ENCODE measurements at regions not wholly inside any gene's neighbourhood (a gene's known extent, or its start where the extent isn't known, plus 50 kb on each side); places are given as distances from the start of the nearest gene placed in this dataset.

GRCh38 chr7:22066522-22066921, 120.8 kb upstream of the CDCA7L start:
- Mint-ChIP-seq H3K27ac (no peak overlapping the region), H3K4me1 (no peaks in the 10 kb centered on the region)

DNA sequence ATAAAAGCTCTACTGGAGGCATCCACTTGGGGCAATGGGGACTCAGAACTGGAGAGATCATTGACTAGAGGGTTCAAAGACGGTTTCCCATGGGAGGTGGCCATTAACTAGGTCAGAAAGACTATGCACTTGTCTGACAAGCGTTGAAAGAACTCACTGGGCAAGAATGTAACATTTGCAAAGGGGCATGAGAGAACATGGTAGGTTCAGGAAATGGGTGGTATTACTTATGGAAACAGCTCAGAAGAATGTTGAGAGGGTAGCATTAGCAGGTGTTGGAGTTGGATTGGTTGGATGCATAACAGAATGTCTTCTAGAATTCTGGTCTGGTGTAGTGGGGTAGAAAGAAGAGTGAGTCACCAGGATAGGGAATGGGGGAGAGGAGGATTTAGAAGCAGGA, 119.1 kb upstream of the CDCA7L start:
- Mint-ChIP-seq H3K36me3 (ENCODE audit: low read depth) (no peaks in the 10 kb centered on the region), H3K4me1 (no peaks in the 10 kb centered on the region), H3K9me3 (no peaks in the 10 kb centered on the region), H3K27ac (no peak overlapping the region), H3K4me3 (no peak overlapping the region), H3K27me3 (ENCODE audit: low read depth) (no peaks in the 10 kb centered on the region)
- TF ChIP-seq CTCF (IDR thresholded peaks at IDR 0.05; ENCODE audit: unreplicated experiment in 3 of 3) = no peak

More at GRCh38 chr7:22066522-22066921, 120.8 kb upstream of the CDCA7L start:
- no peaks in the 10 kb centered on the region for H3K9me3 Mint-ChIP-seq
- TF ChIP-seq CTCF (IDR thresholded peaks at IDR 0.05; ENCODE audit: unreplicated experiment in 3 of 3) = no peak
- no peak overlapping the region for H3K4me3 Mint-ChIP-seq
- no peaks in the 10 kb centered on the region for H3K36me3 Mint-ChIP-seq (ENCODE audit: low read depth)
- H3K27me3 Mint-ChIP-seq (ENCODE audit: low read depth) = no peaks in the 10 kb centered on the region

DNA sequence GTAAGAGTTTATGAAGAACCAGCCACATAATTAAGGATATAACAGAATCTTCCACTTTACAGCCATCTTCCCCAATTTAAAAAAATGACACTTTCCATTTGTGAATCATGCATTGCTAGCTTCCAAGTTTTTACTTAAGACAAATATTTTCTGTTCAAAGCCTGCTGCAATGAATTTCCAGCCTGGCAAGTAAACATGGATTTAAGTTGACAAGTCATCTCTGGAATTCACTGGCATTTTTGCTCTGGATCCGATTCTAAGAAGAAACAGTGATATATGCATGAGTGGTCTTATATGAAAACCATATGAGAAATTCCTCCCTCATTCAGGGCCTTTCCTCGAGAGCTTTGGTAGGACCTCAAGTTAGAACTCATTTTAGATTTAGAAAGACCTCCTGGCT, 116.1 kb upstream of the CDCA7L start:
- no peak overlapping the region for H3K27ac Mint-ChIP-seq
- no peaks in the 10 kb centered on the region for H3K36me3 Mint-ChIP-seq (ENCODE audit: low read depth)
- H3K9me3 Mint-ChIP-seq = no peaks in the 10 kb centered on the region
- no peaks in the 10 kb centered on the region for H3K4me1 Mint-ChIP-seq
- H3K27me3 Mint-ChIP-seq (ENCODE audit: low read depth) = peaks cover 3% of the 10 kb centered on the region
- TF ChIP-seq CTCF (IDR thresholded peaks at IDR 0.05; ENCODE audit: unreplicated experiment in 3 of 3) = no peak
- H3K4me3 Mint-ChIP-seq = no peak overlapping the region

GRCh38 chr7:22060863-22061262, 115.2 kb upstream of the CDCA7L start:
- Mint-ChIP-seq H3K4me1 (no peaks in the 10 kb centered on the region), H3K9me3 (no peaks in the 10 kb centered on the region), H3K27ac (no peak overlapping the region), H3K27me3 (ENCODE audit: low read depth) (peaks cover 5% of the 10 kb centered on the region), H3K36me3 (ENCODE audit: low read depth) (no peaks in the 10 kb centered on the region), H3K4me3 (no peak overlapping the region)
- TF ChIP-seq CTCF (IDR thresholded peaks at IDR 0.05; ENCODE audit: unreplicated experiment in 3 of 3) = no peak

- no peak overlapping the region for H3K27ac Mint-ChIP-seq
- no peak for TF ChIP-seq CTCF (IDR thresholded peaks at IDR 0.05; ENCODE audit: unreplicated experiment in 3 of 3)
- peaks cover 5% of the 10 kb centered on the region for H3K27me3 Mint-ChIP-seq (ENCODE audit: low read depth)
- H3K4me3 Mint-ChIP-seq = no peak overlapping the region
- H3K4me1 Mint-ChIP-seq = no peaks in the 10 kb centered on the region
- H3K36me3 Mint-ChIP-seq (ENCODE audit: low read depth) = no peaks in the 10 kb centered on the region
- H3K9me3 Mint-ChIP-seq = no peaks in the 10 kb centered on the region
Observed at GRCh38 chr7:22060197-22060596, 114.5 kb upstream of the CDCA7L start.

- Mint-ChIP-seq H3K9me3 (no peaks in the 10 kb centered on the region), H3K27me3 (ENCODE audit: low read depth) (peaks cover 15% of the 10 kb centered on the region), H3K36me3 (ENCODE audit: low read depth) (no peaks in the 10 kb centered on the region), H3K27ac (no peak overlapping the region), H3K4me3 (no peak overlapping the region), H3K4me1 (peaks cover 15% of the 10 kb centered on the region)
- TF ChIP-seq CTCF (IDR thresholded peaks at IDR 0.05; ENCODE audit: unreplicated experiment in 3 of 3) = no peak
Observed at GRCh38 chr7:22055226-22055625, 109.5 kb upstream of the CDCA7L start.
